HG03558 (cell line): ENCODE measurements at regions not wholly inside any gene's neighbourhood (a gene's known extent, or its start where the extent isn't known, plus 50 kb on each side); places are given as distances from the start of the nearest gene placed in this dataset.

Source experiments
- ATAC-seq: cut with Tn5 transposase; IDR thresholded peaks from one replicate; pipeline ENCODE4 v1.9.1; 2021; ENCODE audit warnings: moderate number of reproducible peaks; ENCODE audit not compliant: unreplicated experiment; ENCODE audit errors: extremely low read depth

DNA sequence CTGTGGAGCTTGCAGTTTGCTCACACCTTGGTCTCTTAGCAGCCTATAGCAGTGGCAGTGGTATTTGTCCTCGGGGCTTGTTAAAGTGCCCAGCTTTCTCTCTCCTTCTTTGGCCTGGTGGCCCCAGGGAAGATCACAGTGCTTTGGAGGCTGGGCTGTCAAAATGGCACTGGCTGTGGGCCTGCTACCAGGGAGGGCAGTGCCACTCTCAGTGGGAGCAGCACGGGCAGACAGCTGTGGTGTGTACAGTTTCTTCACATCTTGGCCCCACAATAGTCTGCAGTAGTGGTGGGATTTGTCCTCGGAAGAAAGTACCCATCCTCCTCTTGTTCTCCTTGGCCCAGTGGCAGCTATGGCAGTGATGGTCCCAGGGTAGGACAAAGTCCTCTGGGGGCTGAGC lies 164.4 kb upstream of the GORAB start:
- no peak for ATAC-seq

DNA sequence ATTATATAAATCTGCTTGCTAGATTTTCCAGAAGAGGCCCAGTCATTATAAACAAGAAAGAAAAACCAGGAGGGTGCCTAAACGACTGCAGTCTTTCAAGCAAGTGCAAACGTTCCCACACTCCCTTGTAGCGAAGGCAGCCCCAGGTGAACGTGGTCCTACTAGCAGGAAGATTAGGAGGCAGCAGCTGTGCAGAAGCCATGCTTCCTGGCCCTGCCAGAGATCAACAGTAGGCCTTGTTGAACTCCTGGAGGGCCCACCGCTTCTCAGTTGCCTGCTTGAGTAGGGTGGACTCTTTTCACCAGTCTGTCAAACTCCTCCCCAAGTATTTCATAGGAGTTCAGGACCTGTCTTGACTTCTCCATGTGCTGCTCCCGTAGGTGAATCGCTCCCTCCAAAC lies 163.0 kb upstream of the GORAB start:
- no peak for ATAC-seq

DNA sequence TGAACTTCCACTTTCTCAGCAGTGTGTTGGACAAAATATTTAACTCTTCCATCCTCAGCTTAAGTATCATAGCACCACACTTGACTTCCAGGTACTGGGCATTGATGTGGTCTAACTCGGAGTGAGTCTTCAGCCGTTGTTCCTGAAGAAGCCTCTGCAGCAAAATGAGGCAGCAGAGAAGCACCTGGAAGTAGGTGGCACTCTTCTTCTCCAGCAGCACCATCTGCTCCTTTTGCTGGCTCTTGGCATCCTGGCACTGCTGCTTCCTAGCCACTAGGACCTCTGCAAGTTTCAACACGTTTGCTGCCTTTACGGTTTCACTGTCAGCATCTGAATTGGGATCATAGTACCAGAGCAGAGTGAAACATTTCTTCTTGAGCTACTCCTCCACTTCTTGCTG lies 162.5 kb upstream of the GORAB start:
- ATAC-seq = no peak

DNA sequence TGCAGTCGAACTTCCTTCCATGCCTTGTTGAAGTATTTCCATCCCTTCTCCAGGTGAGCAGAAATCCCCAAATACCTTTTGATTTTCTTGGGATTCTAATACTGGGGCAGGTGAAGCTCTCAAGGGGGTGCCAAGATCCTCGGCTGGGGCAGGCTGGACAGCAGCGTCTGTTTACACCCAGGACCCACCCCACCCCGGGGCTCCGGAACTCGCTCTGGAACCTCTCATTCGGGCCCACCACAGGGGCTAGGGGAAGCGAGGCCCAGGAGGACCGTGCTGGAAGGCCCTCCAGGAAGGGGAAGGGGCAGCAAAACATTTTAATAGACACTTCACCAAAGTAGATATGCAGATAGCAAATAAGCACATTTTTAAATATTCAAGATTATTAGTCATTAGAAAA lies 161.9 kb upstream of the GORAB start:
- ATAC-seq = no peak

DNA sequence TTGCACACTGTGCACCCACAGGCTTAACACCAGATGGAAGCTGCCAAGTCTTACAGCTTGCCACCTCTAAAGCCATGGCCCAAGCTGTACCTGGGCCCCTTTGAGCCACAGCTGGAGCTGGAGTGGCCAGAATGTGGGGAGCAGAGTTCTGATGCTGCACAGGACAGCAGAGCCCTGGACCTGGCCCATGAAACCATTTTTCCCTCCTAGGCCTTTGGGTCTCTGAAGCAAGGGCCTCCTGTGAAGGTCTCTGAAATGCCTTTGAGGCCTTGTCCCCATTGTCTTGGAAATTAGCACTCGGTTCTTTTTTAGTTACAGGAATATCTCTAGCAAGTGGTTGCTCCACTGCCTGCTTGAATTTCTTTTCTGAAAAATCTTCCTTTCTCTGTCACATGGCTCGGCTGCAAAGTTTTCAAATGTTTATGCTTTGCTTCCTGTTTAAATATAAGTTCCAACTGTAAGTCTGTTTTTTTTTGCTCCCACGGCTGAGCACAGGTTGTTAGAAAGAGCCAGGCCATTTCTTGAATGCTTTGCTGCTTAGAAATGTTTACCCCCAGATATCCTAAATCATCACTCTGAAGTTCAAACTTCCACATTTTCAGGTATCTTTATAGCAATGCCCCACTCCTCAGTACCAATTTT lies 156.8 kb upstream of the GORAB start:
- no peak for ATAC-seq

DNA sequence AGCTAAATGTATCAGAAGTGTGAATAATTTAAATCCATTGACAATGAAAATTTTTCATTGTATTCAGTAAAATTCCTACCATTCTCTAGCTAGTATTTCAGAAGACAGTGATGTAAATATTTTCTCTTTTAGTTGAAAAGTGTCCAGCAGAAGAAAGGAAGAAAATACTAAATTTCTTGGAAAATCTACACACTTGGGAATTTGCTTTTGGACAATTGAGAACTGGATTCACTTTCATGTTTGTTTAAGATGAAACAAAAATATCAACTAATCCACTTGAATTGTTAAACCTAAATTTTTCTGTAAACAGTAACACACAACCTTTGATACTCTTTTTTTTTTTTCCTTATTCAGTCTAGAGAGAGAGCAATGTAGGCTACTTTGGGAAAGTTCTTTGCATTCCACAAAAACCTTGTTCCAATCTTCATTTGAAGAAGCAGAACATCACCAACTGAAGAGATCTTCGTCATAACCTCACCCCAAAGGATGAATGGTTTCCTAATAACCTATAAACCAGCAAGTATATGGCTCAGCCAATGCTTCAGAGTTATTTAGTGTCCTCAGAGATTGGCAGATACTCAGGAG lies 155.1 kb upstream of the GORAB start:
- no peak for ATAC-seq

DNA sequence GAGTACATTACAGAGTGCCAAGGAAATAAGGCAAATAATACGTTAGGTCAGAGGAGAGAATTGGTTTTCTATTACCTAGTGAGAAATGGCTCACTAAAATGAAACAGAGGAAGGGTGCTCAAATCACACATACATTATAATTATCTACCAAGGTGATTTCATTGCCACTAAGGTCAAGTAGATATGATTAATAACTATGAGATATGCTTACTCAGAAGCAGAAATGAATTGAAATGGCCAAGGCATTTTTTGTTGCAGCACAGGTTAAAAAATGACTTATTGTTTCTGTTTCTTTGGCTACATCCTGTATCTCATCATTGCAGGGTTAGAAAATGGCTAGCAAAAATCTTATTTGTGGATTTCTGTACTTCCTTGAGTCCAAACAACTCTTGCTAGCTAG lies 154.5 kb upstream of the GORAB start:
- no peak for ATAC-seq

DNA sequence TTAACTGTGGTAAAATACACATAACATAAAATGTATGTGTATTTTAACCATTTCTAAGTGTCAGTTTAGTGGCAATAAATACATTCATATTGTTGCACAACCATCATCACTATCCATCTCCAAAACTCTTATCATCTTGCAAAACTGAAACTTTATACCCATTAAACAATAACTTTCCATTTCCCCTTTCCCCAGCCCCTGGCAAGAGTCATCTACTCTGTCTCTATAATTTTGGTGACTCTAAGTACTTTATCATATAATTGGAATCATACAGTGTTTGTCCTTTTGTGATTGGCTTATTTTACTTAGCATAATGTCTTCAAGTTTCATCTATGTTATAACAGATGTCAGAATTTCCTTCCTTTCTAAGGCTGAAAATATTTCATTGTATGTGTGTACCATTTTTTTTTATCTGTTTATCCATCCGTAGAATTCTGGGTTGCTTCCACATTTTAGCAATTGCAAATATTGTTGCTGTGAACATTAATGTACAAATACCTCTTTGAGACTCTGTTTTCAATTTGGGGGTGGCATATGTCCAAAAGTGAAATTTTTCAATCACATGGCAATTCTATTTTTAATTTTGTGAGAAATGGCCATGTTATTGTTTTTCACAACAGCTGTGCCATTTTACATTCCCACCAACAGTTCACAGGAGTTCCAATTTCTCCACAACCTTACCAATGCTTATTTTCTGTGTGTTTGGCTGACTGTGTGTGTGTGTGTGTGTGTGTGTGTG lies 153.9 kb upstream of the GORAB start:
- ATAC-seq = no peak

DNA sequence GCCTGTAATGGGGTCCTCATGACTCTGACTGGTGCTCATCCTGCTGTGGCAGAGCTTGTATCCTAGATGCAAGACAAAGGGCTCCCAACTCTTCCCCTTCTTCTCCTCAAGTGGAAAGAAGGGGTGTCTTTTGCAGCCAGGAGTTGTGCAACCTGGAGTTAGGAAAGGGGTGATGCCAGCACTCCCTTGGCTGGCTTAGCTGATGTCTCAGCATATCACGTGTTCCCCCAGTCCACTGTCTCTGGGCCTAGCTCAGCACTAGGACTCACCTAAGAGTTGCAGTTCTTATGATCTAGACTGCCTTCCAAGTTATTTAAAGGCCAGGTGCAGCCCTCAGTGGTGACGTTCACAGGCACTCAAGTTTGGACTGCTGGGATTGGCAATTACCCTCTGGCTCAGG lies 146.2 kb upstream of the GORAB start:
- ATAC-seq = no peak

DNA sequence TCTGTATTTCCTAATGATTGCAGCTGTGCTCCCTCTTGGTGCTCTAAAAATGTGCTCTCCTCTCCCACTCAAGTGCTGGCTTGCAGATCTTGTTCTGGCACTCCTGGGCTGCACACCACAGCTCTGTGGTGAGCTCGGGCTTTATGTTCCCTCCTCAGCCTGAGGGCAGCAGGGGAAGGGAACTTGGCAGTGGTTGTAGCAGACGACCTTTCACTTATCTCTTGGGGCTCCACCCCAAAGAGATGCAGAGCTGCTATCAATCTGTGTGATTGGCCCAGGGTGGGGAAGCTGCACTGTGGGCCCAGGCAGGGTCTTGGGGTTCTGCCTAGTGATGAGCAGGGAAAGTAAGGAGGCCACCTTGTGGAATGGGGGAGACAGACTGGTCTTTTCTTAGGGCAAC lies 143.5 kb upstream of the GORAB start:
- ATAC-seq = no peak

DNA sequence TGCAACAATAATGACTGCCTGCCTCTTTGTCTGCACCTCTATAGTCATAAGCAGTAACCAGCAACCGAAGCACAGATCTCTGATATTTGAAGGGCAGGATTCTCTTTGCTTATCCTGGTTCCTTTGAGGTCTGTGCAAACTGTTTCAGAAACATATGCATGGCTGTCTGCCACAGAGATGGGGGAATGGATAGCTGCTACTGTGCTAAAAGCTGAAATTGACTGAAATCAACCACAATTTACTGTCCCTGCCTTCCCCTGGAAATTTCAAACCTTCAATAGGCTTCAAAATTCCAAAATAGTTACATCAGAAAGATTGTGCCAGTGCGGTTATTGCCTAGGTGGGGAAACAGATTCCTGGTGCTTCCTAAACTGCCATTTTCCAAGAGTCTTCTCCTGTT lies 136.8 kb upstream of the GORAB start:
- no peak for ATAC-seq

DNA sequence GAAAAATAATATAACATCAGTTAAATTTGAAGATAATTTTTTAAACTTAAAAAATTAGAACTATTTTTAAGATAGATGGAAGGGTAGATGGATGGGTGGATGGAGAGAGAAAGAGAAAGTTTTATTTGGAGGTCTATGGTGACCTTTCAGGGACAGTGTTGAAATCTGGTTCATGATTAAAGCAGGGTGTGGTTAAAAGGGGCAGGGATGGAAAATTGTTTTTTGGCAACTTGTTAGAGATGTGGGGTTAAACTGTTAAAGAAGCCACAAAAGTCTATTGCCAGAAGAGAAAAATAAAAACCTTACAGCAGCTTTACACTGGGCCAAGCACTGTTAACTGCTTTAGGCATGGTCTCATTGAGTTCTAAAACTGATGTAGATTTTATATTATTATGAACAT lies 134.9 kb upstream of the GORAB start:
- no peak for ATAC-seq

DNA sequence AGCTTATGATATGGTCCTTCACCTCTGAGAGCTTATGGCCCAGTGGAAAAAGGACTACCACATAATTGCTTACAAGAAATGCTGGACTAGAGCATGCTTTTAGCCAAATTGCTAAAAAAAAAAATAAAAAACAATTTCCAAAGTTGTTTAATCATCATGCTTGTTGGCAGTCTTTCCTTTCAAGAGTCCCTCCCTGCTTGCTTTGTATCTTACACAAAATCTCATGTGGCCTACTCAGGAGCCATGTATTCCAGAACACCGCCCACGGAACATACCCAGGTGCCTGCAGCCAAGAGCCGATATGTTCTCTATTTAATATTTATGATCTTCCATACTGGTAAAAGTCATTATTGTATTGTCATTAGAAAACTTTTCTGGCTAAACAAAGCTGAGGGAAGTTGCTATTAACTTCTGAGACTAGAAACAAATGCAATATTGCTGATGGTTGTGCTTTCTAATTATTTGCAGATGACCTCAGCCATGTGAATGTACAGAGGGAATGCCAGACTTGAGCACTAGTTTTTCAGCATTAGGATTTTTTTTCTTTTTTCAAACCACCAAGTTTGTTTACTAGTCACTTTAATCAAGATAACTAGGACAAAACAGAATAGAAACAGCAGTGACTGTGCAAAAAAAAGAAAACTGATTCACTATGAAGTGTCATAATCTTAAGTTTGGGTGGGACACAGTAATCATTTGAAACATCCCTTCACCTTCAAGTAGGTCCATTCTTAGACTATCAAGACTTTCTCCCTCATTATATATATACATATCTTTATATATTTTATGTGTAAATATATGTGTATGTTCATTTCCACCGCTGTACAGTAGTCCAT lies 129.3 kb upstream of the GORAB start:
- ATAC-seq = no peak

DNA sequence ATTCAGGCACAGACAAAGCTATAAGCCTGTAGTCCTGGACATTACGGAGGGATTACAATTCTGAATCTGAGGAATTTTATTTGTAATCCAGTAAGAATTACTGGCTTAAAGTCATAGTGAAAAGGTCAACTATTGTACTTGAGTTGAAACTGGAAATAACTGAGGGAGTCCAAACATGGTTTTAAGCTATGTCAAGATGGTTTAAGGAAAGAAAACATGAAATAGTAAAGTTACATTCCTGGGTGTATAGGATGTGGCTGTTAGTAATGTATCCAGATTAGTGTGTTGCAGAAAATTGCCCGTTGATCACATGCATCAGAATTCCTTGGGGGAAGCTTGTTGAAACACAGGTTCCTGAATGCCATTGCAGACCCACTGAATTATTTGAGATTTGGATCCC lies 124.8 kb upstream of the GORAB start:
- no peak for ATAC-seq

DNA sequence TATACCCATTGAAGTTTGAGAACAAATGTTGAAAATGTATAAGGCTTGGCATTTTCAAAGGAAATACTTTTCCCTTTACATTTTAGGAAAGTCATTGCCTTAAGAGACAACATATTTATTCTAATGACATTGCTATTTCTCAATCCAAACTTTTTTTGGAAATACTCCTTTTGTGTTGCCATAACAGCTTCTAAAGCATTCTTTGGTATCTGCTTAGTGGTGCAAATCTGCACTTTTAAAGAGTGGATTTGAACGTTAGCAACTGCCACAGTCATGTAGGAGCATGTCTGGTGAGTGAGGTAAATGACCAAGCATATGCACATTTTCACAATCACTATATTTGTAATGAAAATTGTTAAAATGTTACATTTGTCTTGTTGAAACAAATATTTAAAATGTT lies 124.4 kb upstream of the GORAB start:
- ATAC-seq = no peak

DNA sequence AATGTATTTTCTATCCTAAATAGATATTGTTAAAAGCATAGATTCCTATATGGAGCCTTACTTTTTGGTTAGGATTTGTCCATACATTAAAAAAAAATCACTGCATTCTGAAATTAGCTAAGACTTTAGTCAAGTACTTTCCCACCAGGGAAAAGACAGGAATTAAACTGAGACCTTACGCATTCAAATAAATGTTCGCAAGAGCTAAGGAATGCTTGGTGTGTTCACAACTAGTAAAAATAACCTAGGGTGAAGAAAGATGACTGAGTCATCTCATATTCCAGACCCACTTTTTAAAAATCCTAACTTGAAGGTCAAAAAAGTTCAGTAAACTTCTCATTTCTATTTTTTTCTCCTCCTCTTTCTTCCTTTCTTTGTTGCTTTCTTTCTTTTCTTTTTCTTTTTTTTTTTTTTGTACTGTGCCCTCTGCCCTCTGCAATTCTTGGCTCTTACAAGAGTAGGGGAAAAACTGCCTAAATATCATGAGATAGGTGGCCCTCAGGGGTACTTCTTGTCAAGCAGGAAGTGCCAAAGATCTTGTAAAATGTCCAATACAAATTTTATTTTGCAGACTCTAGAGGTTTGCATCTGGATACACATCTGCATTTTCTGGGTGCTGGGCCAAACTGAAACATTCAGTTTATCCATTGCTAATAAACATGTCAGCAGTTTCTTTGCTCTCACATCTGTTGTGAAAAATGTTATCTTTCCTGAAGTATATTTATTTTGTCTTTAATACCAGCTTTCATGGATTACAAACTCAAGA lies 121.4 kb upstream of the GORAB start:
- ATAC-seq = no peak

DNA sequence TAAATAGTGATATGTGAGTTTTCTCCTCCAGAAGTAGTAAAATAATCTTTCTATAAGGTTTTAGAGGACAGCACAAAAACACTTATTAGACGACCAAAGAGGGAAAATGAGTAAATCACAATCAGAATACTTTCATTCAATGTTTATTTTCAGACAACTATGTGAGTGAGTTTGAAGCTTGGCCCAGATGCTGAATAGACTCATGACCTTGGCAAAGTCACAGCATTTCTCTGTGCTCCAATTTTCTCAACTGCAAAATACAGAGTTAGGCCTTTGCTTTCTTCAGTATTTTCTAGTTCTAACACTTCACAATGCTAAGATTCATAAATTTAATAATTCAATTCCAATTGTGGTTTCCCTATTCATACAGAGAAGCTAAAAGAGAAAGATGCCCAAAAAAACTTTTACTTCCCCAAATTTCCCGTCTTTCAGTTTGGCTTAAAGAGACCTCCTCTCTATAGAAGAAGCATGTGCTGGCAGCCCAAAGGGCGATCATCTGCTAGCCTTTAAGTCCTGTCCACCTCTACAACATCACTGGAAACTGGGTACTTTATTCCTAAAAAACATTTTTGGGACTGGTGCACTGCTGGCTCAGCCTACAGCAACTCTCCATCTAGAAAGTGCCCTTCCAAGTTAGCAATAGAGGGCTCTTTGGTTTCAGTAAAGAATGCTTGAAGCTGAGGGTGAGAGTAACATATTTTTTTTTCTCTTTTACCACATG lies 116.8 kb upstream of the GORAB start:
- no peak for ATAC-seq

DNA sequence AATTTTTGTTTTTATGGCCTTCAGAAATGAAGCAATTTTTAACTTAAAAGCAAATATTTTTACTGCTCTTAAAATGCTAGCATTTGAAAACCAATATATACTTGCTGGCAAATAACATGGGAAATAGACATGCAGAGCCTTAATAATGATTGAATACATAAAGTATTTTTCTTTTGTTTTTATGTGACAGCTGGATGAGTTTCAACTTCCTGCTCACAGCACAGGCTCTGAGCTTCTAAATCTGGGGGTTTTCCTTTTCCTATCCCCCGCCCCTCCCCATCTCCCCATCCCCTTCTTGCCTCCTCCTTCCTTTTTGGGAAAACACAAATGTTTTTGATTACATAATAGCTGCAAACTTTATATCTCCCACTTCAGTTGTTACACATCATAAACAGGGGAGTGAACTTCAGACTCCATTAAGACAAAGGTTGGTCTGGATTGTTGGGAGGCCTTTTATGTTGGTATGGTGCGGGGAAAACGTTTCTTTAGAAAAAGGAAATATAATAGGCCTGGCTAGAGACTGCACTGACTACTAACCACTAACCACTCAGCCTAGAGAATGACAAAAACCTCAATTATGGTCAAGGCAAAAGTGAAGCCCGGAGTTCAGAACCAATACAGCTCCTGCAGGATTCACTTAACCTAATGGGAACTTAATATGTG lies 116.1 kb upstream of the GORAB start:
- ATAC-seq = no peak

DNA sequence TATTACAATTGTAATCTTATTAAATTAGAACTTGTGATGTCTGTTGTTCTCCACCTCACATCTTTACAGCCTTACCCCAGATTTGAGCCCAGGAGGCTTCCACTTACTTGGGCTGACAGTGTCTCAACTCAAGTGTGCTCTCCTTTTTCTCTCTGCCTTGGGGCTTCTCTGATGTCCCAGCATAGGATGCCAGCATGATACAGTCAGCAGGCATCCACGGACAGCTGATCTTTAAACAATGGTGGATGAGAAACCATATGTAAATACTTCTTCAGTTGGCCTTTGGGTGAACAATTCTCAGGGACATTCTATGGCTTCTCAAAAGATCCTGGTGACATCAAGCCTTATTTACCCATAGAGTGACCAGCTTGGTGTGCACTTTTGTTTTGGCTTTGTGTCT lies 107.6 kb upstream of the GORAB start:
- ATAC-seq = no peak
